ENCODE measurements at regions not wholly inside any gene's neighbourhood (a gene's known extent, or its start where the extent isn't known, plus 50 kb on each side); places are given as distances from the start of the nearest gene placed in this dataset.

GRCh38 chr2:51289045-51289444 lies 257.1 kb upstream of the NRXN1 start:
- H3K4me1 ChIP-seq: no peaks in the 10 kb centered on the region
- ChIA-PET CTCF (no interaction called here), POLR2A (no interaction called here)
- ATAC-seq (no peak), FAIRE-seq (no peak), DNase-seq (ENCODE audit: low read depth in 1 of 2, low spot score in 1 of 2) (no peak)
- WGBS (ENCODE audit: missing lambda C conversion rate): 6% methylated on average over 1 of the region's 1 CpG
- peaks cover 9% of the 10 kb centered on the region; the same call in 2 of the 3 replicates for H3K9me3 ChIP-seq
- H3K4me2 ChIP-seq: no peak overlapping the region
- no peak for TF ChIP-seq RFX5 (IDR thresholded peaks at IDR 0.05)
- no peak for TF ChIP-seq POLR2A (IDR thresholded peaks at IDR 0.05; ENCODE audit: low read length)
- TF ChIP-seq RCOR1 (IDR thresholded peaks at IDR 0.05; ENCODE audit: low read depth, low read length): no peak
- TF ChIP-seq JUNB (IDR thresholded peaks at IDR 0.05): no peak
- TF ChIP-seq SMC3 (IDR thresholded peaks at IDR 0.05): no peak
- no peak for TF ChIP-seq HES2 (IDR thresholded peaks at IDR 0.05)
- TF ChIP-seq CEBPB (IDR thresholded peaks at IDR 0.05): no peak
- no peak overlapping the region for H3K4me3 ChIP-seq
- no peak overlapping the region for H3K27ac ChIP-seq

GRCh38 chr2:51268191-51268590 lies 236.3 kb upstream of the NRXN1 start:
- ChIA-PET POLR2A (no interaction called here), CTCF (no interaction called here)
- no peak for ATAC-seq

More at GRCh38 chr2:51268191-51268590, 236.3 kb upstream of the NRXN1 start:
- Histone ChIP-seq H3K4me3 (no peak overlapping the region), H3K4me2 (no peak overlapping the region), H3K4me1 (no peaks in the 10 kb centered on the region), H3K9me3 (peaks cover 4% of the 10 kb centered on the region; the same call in 1 of the 3 replicates), H3K27ac (no peak overlapping the region)
- FAIRE-seq (no peak), DNase-seq (ENCODE audit: low read depth in 1 of 2, low spot score in 1 of 2) (no peak)
- WGBS (ENCODE audit: missing lambda C conversion rate): 15% methylated on average over 1 of the region's 1 CpG
- TF ChIP-seq EP300 (IDR thresholded peaks at IDR 0.05) (no peak), NR3C1 (IDR thresholded peaks at IDR 0.05) (no peak), HOXA7 (CRISPR knock-in tag; IDR thresholded peaks at IDR 0.05) (no peak), KDM5A (IDR thresholded peaks at IDR 0.05) (no peak), FOSL2 (IDR thresholded peaks at IDR 0.05) (no peak), FOSL2 (CRISPR knock-in tag; IDR thresholded peaks at IDR 0.05) (no peak), REST (IDR thresholded peaks at IDR 0.05) (no peak), RFX5 (IDR thresholded peaks at IDR 0.05) (no peak), HES2 (IDR thresholded peaks at IDR 0.05) (no peak), BCL3 (IDR thresholded peaks at IDR 0.05) (no peak), CBX8 (IDR thresholded peaks at IDR 0.05) (no peak), PBX3 (IDR thresholded peaks at IDR 0.05) (no peak), KDM1A (IDR thresholded peaks at IDR 0.05; ENCODE audit: low read depth) (no peak), MAZ (IDR thresholded peaks at IDR 0.05; ENCODE audit: borderline replicate concordance, low read depth, low read length) (no peak), NPAS2 (CRISPR knock-in tag; IDR thresholded peaks at IDR 0.05; ENCODE audit: borderline replicate concordance) (no peak), ZFP36 (IDR thresholded peaks at IDR 0.05; ENCODE audit: borderline replicate concordance, partially characterized antibody) (no peak)

Measured in A549 (cell line).